CD4-positive, alpha-beta T cell treated with Interferon gamma for 1 hour (primary cell): ENCODE measurements at regions not wholly inside any gene's neighbourhood (a gene's known extent, or its start where the extent isn't known, plus 50 kb on each side); places are given as distances from the start of the nearest gene placed in this dataset.
A peak's percentile ranks its signal among the peaks of the same experiment; 100 is the strongest.
"Not testable (repeated sequence)": the region's sequence is repeated elsewhere in the genome, so short reads cannot be mapped to it uniquely, and the experiment has no call there.

Experiments
- DNase-seq: peaks from one replicate; pipeline ENCODE4 v3.0.0-alpha.2; 2020

- DNase-seq = no peak
Observed at GRCh38 chr6:88449770-88450169, 283.6 kb upstream of the CNR1 start.

DNA sequence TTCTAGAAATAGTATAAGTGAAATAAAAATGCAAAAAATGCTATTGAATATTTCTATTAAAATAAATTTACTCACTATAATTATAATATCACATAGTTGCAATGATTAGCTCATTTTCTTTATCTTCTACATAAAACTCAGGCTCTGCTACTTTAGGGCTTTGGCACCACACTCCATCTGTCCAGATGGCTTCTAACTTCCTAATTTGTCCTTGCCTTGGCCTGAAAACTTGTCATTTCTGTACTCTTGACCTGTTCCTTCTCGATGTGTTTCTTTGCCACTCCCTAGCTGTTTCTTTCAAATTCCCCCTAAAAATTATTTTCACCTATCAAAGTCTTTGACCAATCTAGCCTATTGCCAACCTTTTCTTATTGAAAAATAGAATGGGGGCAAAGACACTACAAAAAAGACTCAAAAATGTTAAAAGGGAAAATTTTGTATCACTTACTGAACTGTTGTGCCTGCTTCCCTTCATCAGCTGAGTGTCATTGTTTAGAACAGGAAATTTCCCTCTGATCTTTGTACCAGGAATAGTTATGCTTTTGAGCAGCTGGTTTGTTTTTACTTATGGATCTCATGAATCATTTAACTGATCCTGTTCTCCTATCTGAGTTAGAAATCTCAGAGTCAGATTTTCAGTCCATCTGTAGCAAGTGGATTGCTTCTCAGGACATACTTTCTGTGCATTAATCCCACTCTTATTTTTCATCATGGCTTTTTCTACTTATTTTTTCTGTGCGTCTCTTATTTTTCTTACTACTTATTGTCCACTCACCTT, 279.2 kb upstream of the CNR1 start:
- DNase-seq = no peak

- DNase-seq = no peak
Observed at GRCh38 chr6:88443554-88443953, 277.4 kb upstream of the CNR1 start.

DNA sequence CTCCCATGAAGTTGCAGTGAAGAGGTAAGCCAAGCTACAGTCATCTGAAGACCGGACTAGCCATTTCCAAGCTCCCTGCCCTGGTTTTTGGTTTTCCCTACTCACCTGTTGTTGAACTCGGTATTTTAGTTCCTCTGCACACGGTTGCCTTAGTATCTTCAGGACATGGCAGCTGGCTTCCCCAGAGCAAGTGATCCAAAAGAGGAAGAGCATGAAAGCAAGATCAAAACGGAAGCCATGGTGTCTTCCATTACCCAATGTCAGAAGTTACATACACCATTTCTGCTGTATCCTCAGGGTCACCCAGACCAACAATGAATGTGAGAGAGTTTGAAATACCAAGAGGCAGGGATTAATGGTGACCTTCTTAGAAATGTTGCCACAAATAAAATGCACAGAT, 276.6 kb upstream of the CNR1 start:
- DNase-seq = no peak

GRCh38 chr6:88441346-88441745, 275.2 kb upstream of the CNR1 start:
- DNase-seq = no peak

GRCh38 chr6:88428068-88428467, 261.9 kb upstream of the CNR1 start:
- no peak for DNase-seq

GRCh38 chr6:88426005-88426404, 259.9 kb upstream of the CNR1 start:
- DNase-seq = no peak

GRCh38 chr6:88422831-88423230, 256.7 kb upstream of the CNR1 start:
- no peak for DNase-seq

DNA sequence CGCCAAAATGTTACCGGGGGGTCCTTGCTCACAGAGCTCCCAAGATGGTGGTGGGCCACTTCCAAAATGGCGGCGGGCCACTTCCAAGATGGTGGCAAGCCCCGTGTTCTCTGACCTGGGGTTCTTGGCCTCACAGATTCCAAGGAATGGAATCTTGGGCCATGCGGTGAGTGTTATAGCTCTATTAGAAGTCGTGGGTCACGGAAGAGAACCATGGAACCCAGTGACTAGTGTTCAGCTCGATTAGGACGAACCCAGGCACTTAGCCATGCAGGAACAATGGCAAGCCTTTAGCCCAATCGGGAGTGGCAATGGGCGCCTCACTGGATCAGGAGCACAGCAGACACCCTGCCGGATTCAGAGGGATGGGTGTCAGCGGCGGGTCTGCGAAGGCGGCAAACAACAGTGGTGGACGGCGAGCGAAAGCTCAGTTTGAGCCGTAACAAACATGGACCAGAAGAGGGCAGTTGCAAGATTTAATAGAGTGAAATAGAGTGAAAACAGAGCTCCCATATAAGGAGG, 254.9 kb upstream of the CNR1 start:
- DNase-seq = not testable (repeated sequence)

- not testable (repeated sequence) for DNase-seq
Observed at GRCh38 chr6:88418921-88419810, 253.0 kb upstream of the CNR1 start.

DNA sequence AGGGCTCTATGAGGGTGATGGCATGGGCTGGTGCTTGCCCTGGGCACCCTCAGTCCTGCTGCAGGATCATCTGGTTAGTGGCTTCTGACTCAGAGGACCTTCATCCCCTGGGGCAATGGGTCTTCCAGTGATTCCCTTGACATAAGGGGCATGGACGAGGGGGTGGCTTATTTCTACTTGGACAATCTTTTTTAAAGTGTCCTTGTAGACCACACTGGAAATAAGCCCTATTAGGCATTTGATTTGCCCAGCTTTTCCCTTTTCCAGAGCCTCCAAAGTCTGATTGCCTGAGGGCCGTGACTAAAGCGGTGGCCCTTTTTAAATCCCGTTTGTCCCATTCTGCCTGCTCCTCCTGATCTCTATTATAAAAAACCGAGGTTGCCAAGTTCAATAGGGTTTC, 251.2 kb upstream of the CNR1 start:
- not testable (repeated sequence) for DNase-seq

- DNase-seq = no peak
Observed at GRCh38 chr6:88413459-88413858, 247.3 kb upstream of the CNR1 start.

DNA sequence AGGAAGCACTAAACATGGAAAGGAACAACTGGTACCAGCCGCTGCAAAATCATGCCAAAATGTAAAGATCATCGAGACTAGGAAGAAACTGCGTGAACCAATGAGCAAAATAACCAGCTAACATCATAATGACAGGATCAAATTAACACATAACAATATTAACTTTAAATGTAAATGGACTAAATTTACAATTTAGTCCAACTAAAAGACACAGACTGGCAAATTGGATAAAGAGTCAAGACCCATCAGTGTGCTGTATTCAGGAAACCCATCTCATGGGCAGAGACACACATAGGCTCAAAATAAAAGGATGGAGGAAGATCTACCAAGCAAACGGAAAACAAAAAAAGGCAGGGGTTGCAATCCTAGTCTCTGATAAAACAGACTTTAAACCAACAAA, 242.2 kb upstream of the CNR1 start:
- not testable (repeated sequence) for DNase-seq

GRCh38 chr6:88406674-88407073, 240.5 kb upstream of the CNR1 start:
- not testable (repeated sequence) for DNase-seq

GRCh38 chr6:88403486-88403885, 237.3 kb upstream of the CNR1 start:
- no peak for DNase-seq

DNA sequence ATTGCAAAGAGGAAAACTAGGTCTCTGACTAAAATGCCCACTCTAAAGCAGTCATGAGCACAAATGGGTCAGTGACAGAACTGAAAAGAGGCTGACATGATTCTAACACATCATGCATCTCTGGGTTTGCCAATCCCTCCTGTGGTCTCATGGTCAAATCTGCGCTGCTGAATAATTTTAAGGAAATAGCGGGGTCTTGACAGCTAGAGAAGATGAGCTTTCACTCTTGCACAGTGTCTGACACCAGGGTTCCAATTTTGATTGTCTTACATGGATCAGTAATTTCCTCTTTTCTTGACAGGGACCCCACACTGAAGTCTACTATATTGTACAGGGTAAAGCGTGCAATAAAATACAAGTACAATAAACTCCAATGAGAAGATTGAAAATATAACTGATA, 236.8 kb upstream of the CNR1 start:
- no peak for DNase-seq

- not testable (repeated sequence) for DNase-seq
Observed at GRCh38 chr6:88390998-88391397, 224.9 kb upstream of the CNR1 start.

- no peak for DNase-seq
Observed at GRCh38 chr6:88388589-88388988, 222.4 kb upstream of the CNR1 start.

DNA sequence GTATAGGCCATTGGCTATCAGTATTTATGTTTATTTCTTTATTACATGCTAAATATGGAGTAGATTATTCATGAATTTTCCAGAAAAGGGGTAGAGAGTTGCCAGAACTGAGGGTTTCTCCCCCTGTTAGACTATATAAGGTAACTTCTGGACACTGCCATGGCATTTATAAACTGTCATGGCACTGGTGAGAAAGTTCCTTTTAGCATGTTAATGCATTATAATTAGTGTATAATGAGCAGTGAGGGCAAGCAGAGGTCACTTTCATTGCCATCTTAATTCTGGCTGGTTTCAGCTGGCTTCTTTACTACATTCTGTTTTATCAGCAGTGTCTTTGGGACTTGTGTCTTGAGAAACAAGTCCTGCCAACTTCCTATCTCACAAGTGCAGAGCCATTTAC, 220.0 kb upstream of the CNR1 start:
- no peak for DNase-seq

- DNase-seq = no peak
Observed at GRCh38 chr6:88383183-88383582, 217.0 kb upstream of the CNR1 start.

DNA sequence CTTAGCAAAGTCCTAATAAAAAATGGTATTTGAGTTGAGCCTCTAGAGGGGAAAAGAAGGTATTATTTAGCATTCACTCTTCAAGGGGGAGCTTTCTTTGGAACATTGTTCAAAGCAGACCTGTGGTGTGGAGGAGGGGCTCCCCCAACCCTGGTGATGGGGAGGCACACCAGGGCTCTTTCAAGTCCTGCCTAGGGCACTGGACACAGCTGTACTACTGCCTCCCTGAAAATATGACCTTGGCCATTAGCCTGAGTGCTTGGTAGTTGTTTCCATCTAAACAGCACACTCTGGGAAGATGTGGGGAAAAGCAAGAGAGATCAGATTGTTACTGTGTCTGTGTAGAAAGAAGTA, 215.1 kb upstream of the CNR1 start:
- DNase-seq = no peak

GRCh38 chr6:88380618-88381288, 214.6 kb upstream of the CNR1 start:
- no peak for DNase-seq

DNA sequence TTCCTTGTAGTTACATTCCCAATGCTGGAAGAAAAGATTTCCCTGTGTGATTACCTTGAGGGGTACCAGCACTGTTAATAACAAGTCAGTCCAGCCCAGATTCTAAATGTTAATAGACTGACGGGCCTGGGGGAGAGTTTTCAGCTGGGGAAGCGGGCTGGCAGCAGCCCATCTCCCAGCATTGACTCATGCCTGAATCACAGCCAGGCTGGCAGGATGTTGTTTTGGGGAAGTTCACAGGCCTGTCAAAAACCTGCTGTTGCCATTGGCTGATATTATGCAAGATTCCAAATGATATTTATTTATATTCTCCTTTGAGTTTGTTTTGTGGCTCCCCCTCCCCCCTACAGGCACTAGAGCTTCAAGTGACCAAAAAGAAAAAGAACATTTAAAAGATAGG, 213.9 kb upstream of the CNR1 start:
- peak; percentile 20 for DNase-seq
